Uterus (tissue), 3 donors: ENCODE measurements at regions not wholly inside any gene's neighbourhood (a gene's known extent, or its start where the extent isn't known, plus 50 kb on each side); places are given as distances from the start of the nearest gene placed in this dataset.

Experiments
- DNase-seq, 2 donors: peaks; one replicate each; pipeline ENCODE4 v3.0.0-alpha.2; 2019 to 2020
- H3K27ac ChIP-seq, 2 donors: fragments of 200-600 bp; sonication (generic); 1 replicate in 1 of 2; 2 replicates in 1 of 2; pipeline ENCODE4 v1.5.1; 2016 to 2018
- H3K27me3 ChIP-seq, 2 donors: fragments of 200-600 bp; sonication (generic); one replicate each; pipeline ENCODE4 v1.5.1; 2018 to 2019; ENCODE audit warnings: control low read depth in 1 of 2
- H3K36me3 ChIP-seq, 2 donors: fragments of 200-600 bp; sonication (generic); one replicate each; pipeline ENCODE4 v1.5.1; 2019; ENCODE audit warnings: control low read depth in 1 of 2
- H3K4me1 ChIP-seq, 2 donors: fragments of 200-600 bp; sonication (generic); one replicate each; pipeline ENCODE4 v1.5.1; 2018 to 2019; ENCODE audit warnings: control low read depth in 1 of 2
- H3K4me3 ChIP-seq, 2 donors: fragments of 200-600 bp; sonication (generic); 1 replicate in 1 of 2; 2 replicates in 1 of 2; pipeline ENCODE4 v1.5.1; 2018 to 2019; ENCODE audit warnings: mild to moderate bottlenecking in 1 of 2
- H3K9me3 ChIP-seq, 2 donors: fragments of 200-600 bp; sonication (generic); one replicate each; pipeline ENCODE4 v1.5.1; 2019; ENCODE audit warnings: control low read depth in 1 of 2
- POLR2A ChIP-seq, 2 donors: fragments of 450-650 bp; IDR thresholded peaks; one replicate each; pipeline ENCODE4 v1.6.1; 2016; ENCODE audit warnings: antibody characterized with exemption in 2 of 2, mild to moderate bottlenecking in 1 of 2, moderate library complexity in 1 of 2
- intact Hi-C: fragments of 100-400 bp; cut with DNase I; formaldehyde crosslinking; loops from one replicate; pipeline ENCODE4 v1.15.1; 2023; ENCODE audit warnings: low total_unique reads
- TF ChIP-seq, protein P1 (sequence below), 4 experiments: fragments of 200-600 bp in 2 of 4; fragments of 450-650 bp in 2 of 4; sonication (generic) in 2 of 4; IDR thresholded peaks; one replicate each; pipeline ENCODE4 v1.5.1; 2016 to 2019; ENCODE audit warnings: antibody characterized with exemption in 4 of 4, mild to moderate bottlenecking in 2 of 4, moderate library complexity in 1 of 4
- donor health status: DM: yes; HTN: yes; CAD: no.

DNA sequence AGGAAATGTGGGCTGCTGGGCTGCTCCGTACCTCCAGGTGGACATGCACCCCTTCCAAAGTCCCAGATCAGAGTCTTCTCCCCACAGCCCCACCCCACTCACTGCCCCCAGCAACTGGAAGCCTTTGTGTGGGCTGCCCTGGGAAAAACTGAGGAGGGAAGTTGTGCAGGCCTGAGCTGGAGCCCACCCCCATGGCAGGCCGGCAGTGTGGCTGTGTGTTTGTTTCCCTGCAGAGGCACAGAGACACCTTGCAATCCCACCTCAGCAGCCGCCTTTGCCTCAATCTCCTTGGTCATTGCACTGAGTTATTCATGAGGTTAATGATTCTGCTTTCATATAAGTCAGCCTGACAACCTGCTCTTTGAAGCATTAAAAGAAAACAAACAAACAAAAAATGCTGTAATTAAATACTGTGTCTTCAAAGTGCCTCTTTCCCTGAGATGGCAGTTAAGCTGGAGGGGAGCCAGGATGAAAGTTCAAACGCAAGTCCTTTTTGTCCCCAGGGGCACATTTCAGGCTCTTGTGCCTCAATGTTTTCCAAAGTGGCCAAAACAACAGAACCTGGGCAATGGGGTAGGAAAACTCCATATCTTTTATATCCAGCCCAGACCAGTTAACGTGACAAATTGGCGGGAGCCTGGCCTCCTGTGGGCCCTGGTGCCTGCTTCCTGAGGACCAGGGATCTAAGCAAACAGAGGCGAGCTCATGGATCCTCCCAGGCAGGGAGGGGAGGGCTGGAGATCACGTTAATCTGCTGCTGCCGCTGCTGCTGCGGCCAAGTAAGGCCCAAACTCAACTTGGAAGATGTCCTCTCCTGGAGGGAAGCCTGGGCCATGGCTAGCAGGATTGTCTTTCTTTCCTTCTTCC lies 51.9 kb upstream of the TSPAN11 start:
- Histone ChIP-seq H3K27me3 (no peaks in the 10 kb centered on the region), H3K4me3 (no peak overlapping the region), H3K4me1 (no peaks in the 10 kb centered on the region), H3K27ac (no peak overlapping the region), H3K9me3 (no peaks in the 10 kb centered on the region), H3K36me3 (no peaks in the 10 kb centered on the region)
- intact Hi-C loops: no loop called here
- no peak for DNase-seq
- no peak for TF ChIP-seq POLR2A (IDR thresholded peaks at IDR 0.05)
- TF ChIP-seq, protein P1, sequence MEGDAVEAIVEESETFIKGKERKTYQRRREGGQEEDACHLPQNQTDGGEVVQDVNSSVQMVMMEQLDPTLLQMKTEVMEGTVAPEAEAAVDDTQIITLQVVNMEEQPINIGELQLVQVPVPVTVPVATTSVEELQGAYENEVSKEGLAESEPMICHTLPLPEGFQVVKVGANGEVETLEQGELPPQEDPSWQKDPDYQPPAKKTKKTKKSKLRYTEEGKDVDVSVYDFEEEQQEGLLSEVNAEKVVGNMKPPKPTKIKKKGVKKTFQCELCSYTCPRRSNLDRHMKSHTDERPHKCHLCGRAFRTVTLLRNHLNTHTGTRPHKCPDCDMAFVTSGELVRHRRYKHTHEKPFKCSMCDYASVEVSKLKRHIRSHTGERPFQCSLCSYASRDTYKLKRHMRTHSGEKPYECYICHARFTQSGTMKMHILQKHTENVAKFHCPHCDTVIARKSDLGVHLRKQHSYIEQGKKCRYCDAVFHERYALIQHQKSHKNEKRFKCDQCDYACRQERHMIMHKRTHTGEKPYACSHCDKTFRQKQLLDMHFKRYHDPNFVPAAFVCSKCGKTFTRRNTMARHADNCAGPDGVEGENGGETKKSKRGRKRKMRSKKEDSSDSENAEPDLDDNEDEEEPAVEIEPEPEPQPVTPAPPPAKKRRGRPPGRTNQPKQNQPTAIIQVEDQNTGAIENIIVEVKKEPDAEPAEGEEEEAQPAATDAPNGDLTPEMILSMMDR (IDR thresholded peaks at IDR 0.05): no peak

DNA sequence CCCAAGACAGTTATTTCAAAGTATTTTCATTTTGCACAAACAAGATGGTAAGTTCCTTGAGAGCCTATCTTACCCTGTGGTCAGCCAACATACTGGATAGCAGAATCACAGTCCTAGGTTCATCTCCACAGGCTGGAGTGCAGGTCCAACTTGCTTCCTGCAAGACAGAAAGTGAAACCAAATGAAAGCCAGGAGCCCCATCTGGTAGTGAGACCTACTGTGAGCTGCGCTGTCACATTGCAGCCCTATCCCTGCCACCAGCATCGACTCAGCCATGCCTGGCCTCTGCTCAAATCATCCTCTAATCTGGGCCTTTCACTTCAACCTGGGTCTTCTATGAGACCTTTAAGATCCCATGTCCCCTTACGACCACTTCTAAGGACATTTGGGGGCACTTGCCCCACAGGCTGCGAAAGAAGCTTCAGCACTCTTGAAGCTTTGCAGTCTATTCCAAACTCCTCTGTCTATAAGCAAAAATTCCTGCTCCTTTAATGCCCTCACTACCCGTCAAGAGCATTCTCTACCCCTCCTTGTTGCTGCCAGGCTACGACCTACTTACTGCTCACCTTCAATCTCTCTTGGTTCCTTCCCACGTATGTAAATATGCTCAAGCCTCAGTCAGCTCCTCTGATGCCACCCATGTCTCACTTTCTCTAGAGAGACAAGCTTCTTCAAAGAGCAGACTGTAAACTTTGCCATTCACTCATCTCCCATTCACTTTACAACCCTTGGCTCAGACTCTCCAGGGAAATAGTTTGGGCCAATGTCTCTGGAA lies 55.9 kb upstream of the TSPAN11 start:
- no peak for DNase-seq
- Histone ChIP-seq H3K36me3 (no peaks in the 10 kb centered on the region), H3K27me3 (no peaks in the 10 kb centered on the region), H3K27ac (no peak overlapping the region), H3K9me3 (no peaks in the 10 kb centered on the region), H3K4me1 (no peaks in the 10 kb centered on the region), H3K4me3 (no peak overlapping the region)
- TF ChIP-seq, protein P1 (IDR thresholded peaks at IDR 0.05): no peak
- TF ChIP-seq POLR2A (IDR thresholded peaks at IDR 0.05): no peak
- intact Hi-C loops: no loop called here

DNA sequence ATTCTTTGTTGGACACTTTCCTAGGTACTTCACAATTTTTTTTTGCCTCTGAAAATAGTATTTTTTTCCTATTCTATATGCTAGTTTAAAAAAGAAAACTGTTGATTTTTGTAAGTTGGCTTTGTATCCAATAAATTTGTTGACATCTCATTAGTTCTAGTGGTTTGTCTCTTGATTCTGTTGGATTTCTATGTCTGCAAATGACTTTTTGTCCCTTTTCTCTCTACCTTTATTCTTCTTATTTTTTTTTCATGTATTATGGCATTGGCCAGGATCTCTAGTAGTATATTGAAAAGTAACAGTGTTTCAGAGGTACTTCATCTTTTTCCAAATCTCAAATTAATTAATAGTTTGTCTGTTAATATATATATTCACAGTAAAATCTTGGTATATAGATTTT lies 59.1 kb upstream of the TSPAN11 start:
- no peak for TF ChIP-seq POLR2A (IDR thresholded peaks at IDR 0.05)
- TF ChIP-seq, protein P1 (IDR thresholded peaks at IDR 0.05): no peak
- no peak for DNase-seq
- Histone ChIP-seq H3K4me1 (no peaks in the 10 kb centered on the region), H3K9me3 (no peaks in the 10 kb centered on the region), H3K4me3 (no peak overlapping the region), H3K27me3 (no peaks in the 10 kb centered on the region), H3K27ac (no peak overlapping the region), H3K36me3 (no peaks in the 10 kb centered on the region)
- intact Hi-C loops: no loop called here

DNA sequence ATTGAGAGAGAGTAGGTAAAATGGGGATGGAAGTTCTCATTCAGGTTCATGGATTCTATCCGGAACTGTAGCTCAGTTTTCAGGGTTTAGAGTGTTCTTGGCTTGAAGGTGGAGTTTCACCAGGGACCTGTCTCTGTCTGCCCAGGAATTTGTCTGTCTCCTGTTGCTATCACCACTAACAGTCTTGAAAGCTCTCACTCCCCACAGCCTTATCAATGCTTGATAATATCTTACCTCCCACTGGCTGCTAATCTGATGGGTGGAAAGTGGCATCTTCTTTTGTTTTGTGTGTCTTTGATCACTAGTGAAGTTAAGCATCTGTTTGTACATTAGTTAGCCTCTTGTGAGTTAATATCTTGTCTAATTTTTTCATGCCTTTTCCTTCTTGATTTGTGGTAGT lies 60.3 kb upstream of the TSPAN11 start:
- no peak for TF ChIP-seq POLR2A (IDR thresholded peaks at IDR 0.05)
- TF ChIP-seq, protein P1 (IDR thresholded peaks at IDR 0.05): no peak
- H3K27me3 ChIP-seq: no peaks in the 10 kb centered on the region

DNA sequence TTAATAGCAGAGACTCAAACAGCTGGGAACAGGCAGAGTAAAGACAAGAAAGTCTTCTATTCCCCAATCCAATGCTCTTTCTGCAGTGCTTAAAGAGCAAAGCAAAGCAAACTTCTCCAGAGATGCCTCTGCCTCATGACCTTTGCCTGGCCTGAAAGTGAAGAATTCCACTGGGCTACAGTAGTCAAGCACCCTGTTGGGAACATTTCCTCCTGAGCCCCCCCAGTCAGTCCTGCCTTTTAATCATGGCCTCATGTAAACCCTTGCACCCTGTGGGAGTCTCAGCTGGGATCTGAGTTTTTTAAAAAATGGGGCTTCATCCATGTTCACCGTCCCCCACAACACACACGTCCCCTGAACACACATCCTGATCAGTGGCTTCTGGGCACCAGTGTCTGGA lies 62.7 kb upstream of the TSPAN11 start:
- H3K27me3 ChIP-seq: no peaks in the 10 kb centered on the region
- H3K4me3 ChIP-seq: no peak overlapping the region
- H3K36me3 ChIP-seq: no peaks in the 10 kb centered on the region
- no peak for TF ChIP-seq POLR2A (IDR thresholded peaks at IDR 0.05)
- TF ChIP-seq, protein P1 (IDR thresholded peaks at IDR 0.05): no peak
- no peak overlapping the region for H3K27ac ChIP-seq
- no peaks in the 10 kb centered on the region for H3K9me3 ChIP-seq
- DNase-seq: no peak
- H3K4me1 ChIP-seq: no peaks in the 10 kb centered on the region
- intact Hi-C loops: no loop called here

More for the DNA sequence above, 60.3 kb upstream of the TSPAN11 start:
- H3K36me3 ChIP-seq: no peaks in the 10 kb centered on the region
- no peaks in the 10 kb centered on the region for H3K4me1 ChIP-seq
- H3K27ac ChIP-seq: no peak overlapping the region
- no peak for DNase-seq
- no peak overlapping the region for H3K4me3 ChIP-seq
- intact Hi-C loops: no loop called here
- H3K9me3 ChIP-seq: no peaks in the 10 kb centered on the region
